Panc1 (cell line): ENCODE measurements at regions not wholly inside any gene's neighbourhood (a gene's known extent, or its start where the extent isn't known, plus 50 kb on each side); places are given as distances from the start of the nearest gene placed in this dataset.
"Not testable (repeated sequence)": the region's sequence is repeated elsewhere in the genome, so short reads cannot be mapped to it uniquely, and the experiment has no call there.

ENCODE experiments used
- CTCF ChIP-seq: fragments of 450-650 bp; IDR thresholded peaks from 2 replicates; pipeline ENCODE4 v1.5.1; 2017; ENCODE audit warnings: mild to moderate bottlenecking
- POLR2AphosphoS5 ChIP-seq: IDR thresholded peaks from 2 replicates; pipeline ENCODE4 v1.6.1; 2012; ENCODE audit warnings: mild to moderate bottlenecking, low read depth, low read length, moderate library complexity
- SIN3A ChIP-seq: IDR thresholded peaks from 2 replicates; pipeline ENCODE4 v1.6.1; 2012; ENCODE audit warnings: low read depth, mild to moderate bottlenecking, low read length, moderate library complexity, borderline replicate concordance; ENCODE audit not compliant: insufficient read depth
- TCF7L2 ChIP-seq: IDR thresholded peaks from 2 replicates; pipeline ENCODE4 v1.6.1; 2011; ENCODE audit warnings: mild to moderate bottlenecking, low read depth, low read length, inconsistent platforms

GRCh38 chr6:6745637-6746332 lies 157.3 kb downstream of the LY86 start:
- TF ChIP-seq POLR2AphosphoS5, CTCF, TCF7L2, SIN3A: not testable (repeated sequence)
